Neural progenitor cell (in vitro differentiated cells): ENCODE measurements at regions not wholly inside any gene's neighbourhood (a gene's known extent, or its start where the extent isn't known, plus 50 kb on each side); places are given as distances from the start of the nearest gene placed in this dataset.

Experiments used
- DNase-seq: peaks from one replicate; pipeline ENCODE4 v3.0.0-alpha.2; 2016; ENCODE audit warnings: low spot score
- H2AFZ ChIP-seq: fragments of 200-600 bp; sonication (generic); replicated peaks from 2 replicates; pipeline ENCODE4 v1.6.1; 2016; ENCODE audit warnings: antibody characterized with exemption
- H3F3A ChIP-seq: fragments of 200-600 bp; sonication (generic); 2 replicates; pipeline ENCODE4 v1.6.1; 2016; ENCODE audit warnings: antibody characterized with exemption, low read depth
- H3K27ac ChIP-seq: fragments of 200-600 bp; sonication (generic); 2 replicates; pipeline ENCODE4 v1.5.1; 2016; ENCODE audit warnings: mild to moderate bottlenecking
- H3K27me3 ChIP-seq: fragments of 200-600 bp; sonication (generic); 2 replicates; pipeline ENCODE4 v1.6.1; 2016; ENCODE audit warnings: mild to moderate bottlenecking, moderate library complexity
- H3K36me3 ChIP-seq: fragments of 200-600 bp; sonication (generic); 2 replicates; pipeline ENCODE4 v1.5.1; 2016
- H3K4me1 ChIP-seq: fragments of 200-600 bp; sonication (generic); 2 replicates; pipeline ENCODE4 v1.6.1; 2016; ENCODE audit warnings: mixed run types
- H3K4me2 ChIP-seq: fragments of 200-600 bp; sonication (generic); 2 replicates; pipeline ENCODE4 v1.6.1; 2016
- H3K4me3 ChIP-seq: fragments of 200-600 bp; sonication (generic); 2 replicates; pipeline ENCODE4 v1.5.1; 2016
- H3K79me2 ChIP-seq: fragments of 200-600 bp; sonication (generic); 2 replicates; pipeline ENCODE4 v1.6.1; 2016; ENCODE audit warnings: low read depth
- H3K9ac ChIP-seq: fragments of 200-600 bp; sonication (generic); 2 replicates; pipeline ENCODE4 v1.6.1; 2016
- H3K9me3 ChIP-seq: fragments of 200-600 bp; sonication (generic); 2 replicates; pipeline ENCODE4 v1.5.1; 2016; ENCODE audit warnings: low read depth
- H4K20me1 ChIP-seq: fragments of 200-600 bp; sonication (generic); 2 replicates; pipeline ENCODE4 v1.6.1; 2016; ENCODE audit warnings: low read depth
- H3K27ac Mint-ChIP-seq: 3 replicates; pipeline ENCODE4 v1.8.0; 2021; ENCODE audit warnings: mixed read lengths
- H3K27me3 Mint-ChIP-seq: 2 replicates; pipeline ENCODE4 v1.8.0; 2022; ENCODE audit warnings: low read depth, mild to moderate bottlenecking, inconsistent platforms, moderate library complexity, mixed read lengths; ENCODE audit not compliant: insufficient read depth
- H3K36me3 Mint-ChIP-seq: 3 replicates; pipeline ENCODE4 v1.8.0; 2021; ENCODE audit warnings: mixed read lengths
- H3K4me1 Mint-ChIP-seq: 3 replicates; pipeline ENCODE4 v1.8.0; 2021; ENCODE audit warnings: mixed read lengths
- H3K4me3 Mint-ChIP-seq: 3 replicates; pipeline ENCODE4 v1.8.0; 2021; ENCODE audit warnings: mild to moderate bottlenecking, moderate library complexity, mixed read lengths
- H3K9me3 Mint-ChIP-seq: 3 replicates; pipeline ENCODE4 v1.8.0; 2020; ENCODE audit warnings: mixed read lengths
- CTCF ChIP-seq: fragments of 200-600 bp; sonication (generic); IDR thresholded peaks from 2 replicates; pipeline ENCODE4 v1.5.1; 2017; ENCODE audit warnings: antibody characterized with exemption, mild to moderate bottlenecking
- EZH2 ChIP-seq: fragments of 200-600 bp; sonication (generic); IDR thresholded peaks from 2 replicates; pipeline ENCODE4 v1.6.1; 2017; ENCODE audit warnings: antibody characterized with exemption, mild to moderate bottlenecking, moderate library complexity
- EZH2phosphoT487 ChIP-seq: fragments of 200-600 bp; sonication (generic); IDR thresholded peaks from 2 replicates; pipeline ENCODE4 v1.6.1; 2017; ENCODE audit warnings: antibody characterized with exemption

- Histone ChIP-seq H3K4me1 (no peaks in the 10 kb centered on the region), H3K9ac (no peak overlapping the region), H3F3A (no peaks in the 10 kb centered on the region), H3K36me3 (no peaks in the 10 kb centered on the region), H2AFZ (no peak overlapping the region), H3K79me2 (no peaks in the 10 kb centered on the region), H3K4me3 (no peak overlapping the region), H4K20me1 (no peaks in the 10 kb centered on the region), H3K27me3 (no peaks in the 10 kb centered on the region), H3K4me2 (no peak overlapping the region), H3K9me3 (no peaks in the 10 kb centered on the region), H3K27ac (no peak overlapping the region)
- TF ChIP-seq EZH2phosphoT487 (no peak), CTCF (no peak), EZH2 (no peak)
- Mint-ChIP-seq H3K27ac (no peak overlapping the region), H3K9me3 (no peaks in the 10 kb centered on the region), H3K4me3 (no peak overlapping the region), H3K36me3 (no peaks in the 10 kb centered on the region), H3K4me1 (peaks cover 13% of the 10 kb centered on the region), H3K27me3 (peaks cover 4% of the 10 kb centered on the region)
- no peak for DNase-seq
Observed at GRCh38 chr7:50838675-50839377, 56.1 kb upstream of the GRB10 start.

- Mint-ChIP-seq H3K36me3 (no peaks in the 10 kb centered on the region), H3K4me3 (no peak overlapping the region), H3K27ac (no peak overlapping the region), H3K4me1 (peaks cover 13% of the 10 kb centered on the region), H3K27me3 (peaks cover 4% of the 10 kb centered on the region), H3K9me3 (no peaks in the 10 kb centered on the region)
- no peaks in the 10 kb centered on the region for H4K20me1 ChIP-seq
- H3K9me3 ChIP-seq = no peaks in the 10 kb centered on the region
- TF ChIP-seq EZH2phosphoT487 (no peak), CTCF (no peak), EZH2 (no peak)
- no peaks in the 10 kb centered on the region for H3K79me2 ChIP-seq
- no peak overlapping the region for H2AFZ ChIP-seq
- no peaks in the 10 kb centered on the region for H3F3A ChIP-seq
- H3K4me1 ChIP-seq = no peaks in the 10 kb centered on the region
- DNase-seq = no peak
- no peaks in the 10 kb centered on the region for H3K36me3 ChIP-seq
- H3K9ac ChIP-seq = no peak overlapping the region
- no peak overlapping the region for H3K4me3 ChIP-seq
- H3K4me2 ChIP-seq = no peak overlapping the region
- H3K27ac ChIP-seq = no peak overlapping the region
- no peaks in the 10 kb centered on the region for H3K27me3 ChIP-seq
Observed at GRCh38 chr7:50837965-50838364, 55.3 kb upstream of the GRB10 start.

- Histone ChIP-seq H3K27me3 (no peaks in the 10 kb centered on the region), H3K9me3 (no peaks in the 10 kb centered on the region), H3K4me1 (no peaks in the 10 kb centered on the region), H3K27ac (no peak overlapping the region), H3K79me2 (no peaks in the 10 kb centered on the region), H3K9ac (no peak overlapping the region), H3K4me2 (no peak overlapping the region), H2AFZ (no peak overlapping the region), H3K36me3 (no peaks in the 10 kb centered on the region), H3F3A (no peaks in the 10 kb centered on the region), H4K20me1 (no peaks in the 10 kb centered on the region), H3K4me3 (no peak overlapping the region)
- TF ChIP-seq EZH2phosphoT487 (no peak), EZH2 (no peak), CTCF (no peak)
- Mint-ChIP-seq H3K36me3 (no peaks in the 10 kb centered on the region), H3K27ac (no peak overlapping the region), H3K9me3 (no peaks in the 10 kb centered on the region), H3K27me3 (no peaks in the 10 kb centered on the region), H3K4me3 (no peak overlapping the region), H3K4me1 (peaks cover 8% of the 10 kb centered on the region)
- no peak for DNase-seq
Observed at GRCh38 chr7:50836646-50837045, 54.0 kb upstream of the GRB10 start.
